ENCODE measurements at regions not wholly inside any gene's neighbourhood (a gene's known extent, or its start where the extent isn't known, plus 50 kb on each side); places are given as distances from the start of the nearest gene placed in this dataset.

DNA sequence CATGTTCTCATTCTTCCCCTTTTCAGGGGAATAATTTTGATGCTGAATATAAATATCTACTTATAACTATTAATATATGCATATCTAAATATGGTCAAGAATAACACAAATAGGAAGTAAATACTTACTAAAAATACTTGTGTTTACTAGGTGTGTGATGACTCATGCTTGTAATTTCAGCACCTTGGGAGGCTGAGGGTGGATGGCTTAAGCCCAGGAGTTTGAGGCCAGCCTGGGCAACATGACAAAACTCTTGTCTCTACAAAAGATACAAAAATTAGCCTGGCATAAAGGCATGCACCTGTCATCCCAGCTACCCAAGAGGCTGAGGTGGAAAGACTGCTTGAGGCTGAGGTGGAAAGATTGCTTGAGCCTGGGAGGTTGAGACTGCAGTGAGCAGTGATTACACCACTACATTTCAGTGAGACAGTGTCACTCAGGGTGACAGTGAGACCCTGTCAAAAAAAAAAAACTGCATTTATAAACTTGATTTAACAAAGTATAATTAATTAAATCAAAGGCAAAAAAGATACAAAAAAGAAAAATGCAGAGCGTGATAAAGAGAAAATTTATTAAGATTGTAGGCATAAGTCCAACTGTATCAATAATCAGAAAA lies 703.1 kb upstream of the VRK2 start:
- TF ChIP-seq EZH2 (IDR thresholded peaks at IDR 0.05) (no peak), FOXP2 (optimal IDR thresholded peaks at IDR 0.05; ENCODE audit: control extremely low read depth, extremely low read length, insufficient read depth) (no peak), POLR2AphosphoS5 (IDR thresholded peaks at IDR 0.05; ENCODE audit: borderline replicate concordance, low read depth, low read length) (no peak)
